Naive thymus-derived CD4-positive, alpha-beta T cell (primary cell): ENCODE measurements at regions not wholly inside any gene's neighbourhood (a gene's known extent, or its start where the extent isn't known, plus 50 kb on each side); places are given as distances from the start of the nearest gene placed in this dataset.
"Not testable (repeated sequence)": the region's sequence is repeated elsewhere in the genome, so short reads cannot be mapped to it uniquely, and the experiment has no call there.

Experiments
- ATAC-seq: fragments of 150-1000 bp; cut with Tn5 transposase; 2 replicates; pipeline ENCODE4 v1.10.0; 2021; ENCODE audit warnings: mild to moderate bottlenecking, moderate library complexity
- CTCF ChIA-PET: fragments of 350-600 bp; sonication (Branson Sonifier 250); formaldehyde crosslinking; loops from one replicate; lab custom pipeline; 2021; ENCODE audit warnings: antibody characterized with exemption; lab: Charles Lee
- POLR2A ChIA-PET: fragments of 350-600 bp; sonication (Branson Sonifier 250); formaldehyde crosslinking; loops from one replicate; lab custom pipeline; 2021; ENCODE audit warnings: antibody characterized with exemption, inconsistent platforms; lab: Charles Lee
- DNase-seq, 9 donors: peaks; one replicate each; pipeline versions ENCODE4 v3.0.0 to v3.0.0-alpha.2; 2020 to 2022; ENCODE audit warnings: mixed read lengths in 1 of 9
- H3K27ac ChIP-seq: one replicate; pipeline ENCODE4 v1.7.0; 2013; ENCODE audit warnings: mild to moderate bottlenecking, low read depth, low read length, moderate library complexity
- H3K27me3 ChIP-seq, 2 donors: one replicate each; pipeline ENCODE4 v1.7.0; 2013; ENCODE audit warnings: low read length in 2 of 2, mild to moderate bottlenecking in 2 of 2, moderate library complexity in 2 of 2; ENCODE audit not compliant: control insufficient read depth in 2 of 2, insufficient read depth in 2 of 2
- H3K36me3 ChIP-seq, 3 experiments: 1 replicate in 2 of 3; 2 replicates in 1 of 3; pipeline ENCODE4 v1.7.0; 2013; ENCODE audit warnings: low read length in 3 of 3, mild to moderate bottlenecking in 3 of 3, moderate library complexity in 1 of 3; ENCODE audit not compliant: insufficient read depth in 3 of 3, control insufficient read depth in 2 of 3
- H3K4me1 ChIP-seq, 2 donors: one replicate each; pipeline ENCODE4 v1.7.0; 2013; ENCODE audit warnings: low read length in 2 of 2, mild to moderate bottlenecking in 2 of 2, moderate library complexity in 1 of 2; ENCODE audit not compliant: control insufficient read depth in 2 of 2, insufficient read depth in 2 of 2
- H3K4me3 ChIP-seq: 2 replicates; pipeline ENCODE4 v1.7.0; 2013; ENCODE audit warnings: mild to moderate bottlenecking, low read length
- H3K9me3 ChIP-seq, 3 experiments: 1 replicate in 2 of 3; 2 replicates in 1 of 3; pipeline ENCODE4 v1.7.0; 2013; ENCODE audit warnings: low read length in 3 of 3; ENCODE audit not compliant: control insufficient read depth in 2 of 3
- H3K27ac Mint-ChIP-seq, 9 donors: one replicate each; pipeline ENCODE4 v1.8.0; 2020 to 2022; ENCODE audit warnings: mixed read lengths in 9 of 9, mild to moderate bottlenecking in 8 of 9, moderate library complexity in 5 of 9, inconsistent platforms in 2 of 9
- H3K27me3 Mint-ChIP-seq, 5 donors: one replicate each; pipeline ENCODE4 v1.8.0; 2021 to 2022; ENCODE audit warnings: mixed read lengths in 5 of 5, mild to moderate bottlenecking in 1 of 5
- H3K36me3 Mint-ChIP-seq, 5 donors: one replicate each; pipeline ENCODE4 v1.8.0; 2020 to 2022; ENCODE audit warnings: mixed read lengths in 5 of 5, mild to moderate bottlenecking in 3 of 5, inconsistent platforms in 1 of 5
- H3K4me1 Mint-ChIP-seq, 7 donors: one replicate each; pipeline ENCODE4 v1.8.0; 2020 to 2022; ENCODE audit warnings: mixed read lengths in 7 of 7, mild to moderate bottlenecking in 3 of 7, inconsistent platforms in 1 of 7
- H3K4me3 Mint-ChIP-seq, 10 donors: one replicate each; pipeline ENCODE4 v1.8.0; 2020 to 2022; ENCODE audit warnings: mild to moderate bottlenecking in 10 of 10, mixed read lengths in 10 of 10, moderate library complexity in 6 of 10, inconsistent platforms in 2 of 10
- H3K9me3 Mint-ChIP-seq, 11 donors: one replicate each; pipeline ENCODE4 v1.8.0; 2020 to 2022; ENCODE audit warnings: mixed read lengths in 11 of 11, mild to moderate bottlenecking in 4 of 11, inconsistent platforms in 1 of 11, moderate library complexity in 1 of 11
- intact Hi-C, 2 donors: fragments of 100-400 bp; cut with micrococcal nuclease; formaldehyde crosslinking; loops; one replicate each; pipeline ENCODE4 v1.15.1; 2023

GRCh38 chr5:99369797-99370593 is 441.2 kb upstream of the CHD1 start:
- no peak overlapping the region for H3K4me3 Mint-ChIP-seq

DNA sequence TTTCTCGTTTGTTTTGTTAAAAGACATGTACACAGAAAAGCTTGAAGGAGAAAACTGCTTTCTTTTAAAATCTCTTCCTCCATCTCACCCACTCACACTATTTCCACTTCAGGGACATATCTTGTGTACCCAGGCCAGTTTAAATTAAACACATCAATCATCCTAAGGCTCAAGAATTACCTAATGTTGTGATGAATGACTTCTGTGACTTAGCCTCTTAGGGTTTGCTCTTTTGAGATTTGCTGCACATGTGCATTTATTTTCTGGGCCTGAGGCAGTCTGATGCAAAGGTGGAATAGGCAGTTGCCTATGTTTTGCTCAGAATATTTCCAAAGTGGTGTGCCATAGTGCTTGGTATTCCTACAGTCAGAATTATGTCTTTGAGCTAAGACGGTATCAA is 439.9 kb upstream of the CHD1 start:
- ATAC-seq: no peak
- H3K4me3 ChIP-seq: no peak overlapping the region
- no peaks in the 10 kb centered on the region for H3K27me3 Mint-ChIP-seq
- ChIA-PET POLR2A (no interaction called here), CTCF (no interaction called here)
- H3K27me3 ChIP-seq: no peaks in the 10 kb centered on the region
- no peaks in the 10 kb centered on the region for H3K36me3 ChIP-seq
- no peaks in the 10 kb centered on the region for H3K4me1 Mint-ChIP-seq
- H3K4me3 Mint-ChIP-seq: no peak overlapping the region
- no peak overlapping the region for H3K27ac ChIP-seq
- no peak for DNase-seq
- no peaks in the 10 kb centered on the region for H3K36me3 Mint-ChIP-seq
- no peaks in the 10 kb centered on the region for H3K4me1 ChIP-seq
- intact Hi-C loops: no loop called here
- no peaks in the 10 kb centered on the region for H3K9me3 ChIP-seq
- peaks cover 0 to 10% (median 0%) of the 10 kb centered on the region in 11 donors for H3K9me3 Mint-ChIP-seq
- no peak overlapping the region for H3K27ac Mint-ChIP-seq

More at GRCh38 chr5:99369797-99370593, 441.2 kb upstream of the CHD1 start:
- H3K27ac Mint-ChIP-seq: no peak overlapping the region
- ChIA-PET CTCF (no interaction called here), POLR2A (no interaction called here)
- no peaks in the 10 kb centered on the region for H3K4me1 Mint-ChIP-seq
- no peak overlapping the region for H3K27ac ChIP-seq
- H3K9me3 Mint-ChIP-seq: peaks cover 0 to 9% (median 0%) of the 10 kb centered on the region in 11 donors
- DNase-seq (no peak), ATAC-seq (no peak)
- no peaks in the 10 kb centered on the region for H3K4me1 ChIP-seq
- H3K36me3 Mint-ChIP-seq: no peaks in the 10 kb centered on the region
- H3K27me3 ChIP-seq: no peaks in the 10 kb centered on the region
- intact Hi-C loops: no loop called here
- no peaks in the 10 kb centered on the region for H3K9me3 ChIP-seq
- no peaks in the 10 kb centered on the region for H3K36me3 ChIP-seq
- no peaks in the 10 kb centered on the region for H3K27me3 Mint-ChIP-seq
- no peak overlapping the region for H3K4me3 ChIP-seq

GRCh38 chr5:99355881-99356280 is 427.1 kb upstream of the CHD1 start:
- Mint-ChIP-seq H3K4me1 (peaks cover 0 to 1% (median 0%) of the 10 kb centered on the region in 7 donors), H3K36me3 (no peaks in the 10 kb centered on the region), H3K9me3 (peaks cover 0 to 16% (median 5%) of the 10 kb centered on the region in 11 donors), H3K4me3 (no peak overlapping the region), H3K27me3 (no peaks in the 10 kb centered on the region), H3K27ac (no peak overlapping the region)
- Histone ChIP-seq H3K9me3 (no peaks in the 10 kb centered on the region), H3K4me1 (no peaks in the 10 kb centered on the region), H3K27me3 (no peaks in the 10 kb centered on the region), H3K36me3 (no peaks in the 10 kb centered on the region), H3K4me3 (no peak overlapping the region), H3K27ac (no peak overlapping the region)
- POLR2A ChIA-PET: no interaction called here
- intact Hi-C loops: no loop called here
- no peak for DNase-seq
- ATAC-seq: no peak
- CTCF ChIA-PET: no interaction called here

DNA sequence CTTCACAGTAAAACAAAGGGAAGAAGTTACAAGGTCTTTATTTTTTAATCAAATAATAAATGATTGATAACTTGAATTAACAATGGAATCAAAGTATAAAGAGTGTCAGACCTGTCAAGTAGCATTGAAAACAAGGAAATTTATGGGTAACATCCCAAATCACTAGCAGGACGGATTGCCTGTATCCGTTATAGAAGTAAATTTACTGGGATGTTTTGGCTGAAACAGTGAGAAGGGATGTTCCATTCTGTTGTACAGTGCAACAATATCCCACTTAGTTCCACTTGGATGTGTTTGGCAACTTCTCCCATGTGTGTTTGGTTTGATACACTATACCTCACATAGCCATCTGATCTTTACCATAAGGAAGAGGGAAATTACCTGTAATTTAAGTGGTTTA is 421.0 kb upstream of the CHD1 start:
- CTCF ChIA-PET: no interaction called here
- POLR2A ChIA-PET: no interaction called here
- Histone ChIP-seq H3K9me3 (no peaks in the 10 kb centered on the region), H3K4me3 (no peak overlapping the region), H3K36me3 (no peaks in the 10 kb centered on the region), H3K27ac (no peak overlapping the region), H3K27me3 (no peaks in the 10 kb centered on the region), H3K4me1 (no peaks in the 10 kb centered on the region)
- no peak for DNase-seq
- Mint-ChIP-seq H3K4me1 (no peaks in the 10 kb centered on the region), H3K27me3 (no peaks in the 10 kb centered on the region), H3K36me3 (no peaks in the 10 kb centered on the region), H3K9me3 (peaks cover 0 to 13% (median 5%) of the 10 kb centered on the region in 11 donors), H3K27ac (no peak overlapping the region), H3K4me3 (no peak overlapping the region)
- ATAC-seq: no peak
- intact Hi-C loops: no loop called here

GRCh38 chr5:99348597-99348996 is 419.8 kb upstream of the CHD1 start:
- H3K27me3 ChIP-seq: no peaks in the 10 kb centered on the region
- no peaks in the 10 kb centered on the region for H3K36me3 ChIP-seq
- H3K4me1 Mint-ChIP-seq: no peaks in the 10 kb centered on the region
- ATAC-seq: no peak
- no peaks in the 10 kb centered on the region for H3K9me3 ChIP-seq
- intact Hi-C loops: no loop called here
- H3K36me3 Mint-ChIP-seq: no peaks in the 10 kb centered on the region
- H3K27me3 Mint-ChIP-seq: no peaks in the 10 kb centered on the region
- no peak overlapping the region for H3K27ac ChIP-seq
- no peak overlapping the region for H3K4me3 Mint-ChIP-seq
- no peak overlapping the region for H3K4me3 ChIP-seq
- no peaks in the 10 kb centered on the region for H3K4me1 ChIP-seq
- no peak for DNase-seq
- H3K9me3 Mint-ChIP-seq: peaks cover 0 to 10% (median 4%) of the 10 kb centered on the region in 11 donors
- ChIA-PET POLR2A (no interaction called here), CTCF (no interaction called here)
- no peak overlapping the region for H3K27ac Mint-ChIP-seq

GRCh38 chr5:99339758-99340157 is 411.0 kb upstream of the CHD1 start:
- peaks cover 2 to 34% (median 17%) of the 10 kb centered on the region in 11 donors for H3K9me3 Mint-ChIP-seq
- DNase-seq, H3K36me3 ChIP-seq, H3K4me3 ChIP-seq, H3K36me3 Mint-ChIP-seq, intact Hi-C loops, H3K27ac Mint-ChIP-seq, H3K27me3 ChIP-seq, H3K27ac ChIP-seq, H3K4me1 Mint-ChIP-seq, ATAC-seq, H3K9me3 ChIP-seq, H3K4me1 ChIP-seq, POLR2A ChIA-PET, CTCF ChIA-PET, H3K4me3 Mint-ChIP-seq, H3K27me3 Mint-ChIP-seq: not testable (repeated sequence)

DNA sequence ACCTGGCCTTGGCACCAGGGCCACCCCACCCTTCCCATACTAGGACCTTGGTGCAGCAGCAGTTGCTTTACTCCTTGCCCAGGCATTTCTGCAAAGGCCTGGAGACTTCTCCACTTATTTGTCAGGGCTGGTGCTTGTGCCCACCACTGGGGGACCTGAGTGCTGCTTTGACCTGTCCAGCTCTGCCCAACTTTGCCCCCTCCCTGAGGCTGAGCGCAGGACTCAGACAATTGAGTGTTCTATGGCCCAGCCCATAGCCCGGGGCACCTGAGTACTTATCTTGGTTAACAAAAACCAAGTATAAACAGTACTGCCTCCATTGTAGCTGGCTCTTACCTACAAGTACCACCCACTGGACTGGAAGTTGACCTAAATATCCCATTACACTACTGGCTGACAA is 406.1 kb upstream of the CHD1 start:
- no peaks in the 10 kb centered on the region for H3K27me3 Mint-ChIP-seq

More for the DNA sequence above, 406.1 kb upstream of the CHD1 start:
- no peak overlapping the region for H3K4me3 ChIP-seq
- H3K4me1 ChIP-seq: no peaks in the 10 kb centered on the region
- H3K27me3 ChIP-seq: no peaks in the 10 kb centered on the region
- Mint-ChIP-seq H3K36me3 (peaks cover 0 to 8% (median 0%) of the 10 kb centered on the region in 5 donors), H3K4me1 (no peaks in the 10 kb centered on the region), H3K4me3 (no peak overlapping the region), H3K9me3 (peaks cover 6 to 32% (median 14%) of the 10 kb centered on the region in 11 donors), H3K27ac (no peak overlapping the region)
- H3K36me3 ChIP-seq: no peaks in the 10 kb centered on the region
- peaks cover 0 to 6% (median 0%) of the 10 kb centered on the region in 3 experiments for H3K9me3 ChIP-seq
- intact Hi-C loops: no loop called here
- ATAC-seq: no peak
- CTCF ChIA-PET: no interaction called here
- no peak for DNase-seq
- no peak overlapping the region for H3K27ac ChIP-seq
- POLR2A ChIA-PET: no interaction called here
